Cardiac fibroblast (primary cell): ENCODE measurements at regions not wholly inside any gene's neighbourhood (a gene's known extent, or its start where the extent isn't known, plus 50 kb on each side); places are given as distances from the start of the nearest gene placed in this dataset.

Experiments
- DNase-seq, 2 donors: peaks; one replicate each; pipeline versions ENCODE4 v3.0.0 to v3.0.0-alpha.2; 2010; ENCODE audit warnings: low read depth in 2 of 2
- H3K4me3 ChIP-seq, 2 donors: replicated peaks in 1 of 2; 1 replicate in 1 of 2; 2 replicates in 1 of 2; pipeline ENCODE4 v1.5.1; 2011; ENCODE audit warnings: low read depth in 2 of 2, low read length in 2 of 2, mild to moderate bottlenecking in 2 of 2, moderate library complexity in 1 of 2
- TF ChIP-seq, protein P1 (sequence below): IDR thresholded peaks from one replicate; pipeline ENCODE4 v1.5.1; 2011; ENCODE audit warnings: low read depth, mild to moderate bottlenecking, low read length, inconsistent platforms

DNA sequence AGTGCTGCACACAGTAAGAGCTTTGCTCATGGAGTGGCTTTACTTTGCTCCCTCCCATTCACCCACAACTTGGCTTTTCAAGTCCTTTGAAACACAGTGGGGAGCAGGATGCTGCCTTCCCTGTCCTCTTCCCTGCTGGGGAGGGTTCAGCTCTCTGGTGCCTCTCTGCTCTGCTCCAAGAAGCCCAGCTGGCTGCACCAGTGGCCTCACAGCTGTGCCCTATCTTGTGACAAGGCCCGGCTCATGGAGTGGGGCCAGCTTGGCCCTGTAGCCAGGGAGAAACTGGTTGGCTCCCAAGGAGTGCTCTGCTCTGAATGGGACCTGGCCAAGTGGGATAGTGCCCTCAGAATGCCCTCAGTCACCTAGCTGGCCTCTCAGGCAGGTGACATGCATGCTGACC, 212.3 kb upstream of the ZMIZ1 start:
- TF ChIP-seq, protein P1, sequence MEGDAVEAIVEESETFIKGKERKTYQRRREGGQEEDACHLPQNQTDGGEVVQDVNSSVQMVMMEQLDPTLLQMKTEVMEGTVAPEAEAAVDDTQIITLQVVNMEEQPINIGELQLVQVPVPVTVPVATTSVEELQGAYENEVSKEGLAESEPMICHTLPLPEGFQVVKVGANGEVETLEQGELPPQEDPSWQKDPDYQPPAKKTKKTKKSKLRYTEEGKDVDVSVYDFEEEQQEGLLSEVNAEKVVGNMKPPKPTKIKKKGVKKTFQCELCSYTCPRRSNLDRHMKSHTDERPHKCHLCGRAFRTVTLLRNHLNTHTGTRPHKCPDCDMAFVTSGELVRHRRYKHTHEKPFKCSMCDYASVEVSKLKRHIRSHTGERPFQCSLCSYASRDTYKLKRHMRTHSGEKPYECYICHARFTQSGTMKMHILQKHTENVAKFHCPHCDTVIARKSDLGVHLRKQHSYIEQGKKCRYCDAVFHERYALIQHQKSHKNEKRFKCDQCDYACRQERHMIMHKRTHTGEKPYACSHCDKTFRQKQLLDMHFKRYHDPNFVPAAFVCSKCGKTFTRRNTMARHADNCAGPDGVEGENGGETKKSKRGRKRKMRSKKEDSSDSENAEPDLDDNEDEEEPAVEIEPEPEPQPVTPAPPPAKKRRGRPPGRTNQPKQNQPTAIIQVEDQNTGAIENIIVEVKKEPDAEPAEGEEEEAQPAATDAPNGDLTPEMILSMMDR = no peak
- DNase-seq = peak in 1 of 2 donors; percentile 55
- H3K4me3 ChIP-seq = no peak overlapping the region

DNA sequence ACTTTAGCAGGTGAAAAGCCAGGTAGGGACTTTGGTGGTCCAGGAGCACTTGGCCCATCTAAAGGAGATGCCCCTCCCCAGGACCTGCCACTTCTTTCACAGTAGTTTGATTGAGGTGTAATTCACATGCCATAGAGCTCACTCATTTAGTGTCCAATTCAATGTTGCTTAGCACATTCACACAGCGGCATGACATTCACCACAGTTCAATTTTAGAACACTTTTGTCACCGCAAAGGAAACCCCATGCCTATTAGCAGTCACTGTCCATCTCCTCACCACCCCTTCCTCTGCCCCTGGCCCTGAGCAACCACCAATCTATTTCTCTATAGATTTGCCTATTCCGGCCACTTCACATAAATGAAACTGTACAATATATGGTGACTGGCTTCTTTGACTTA, 211.6 kb upstream of the ZMIZ1 start:
- no peak for DNase-seq
- TF ChIP-seq, protein P1 = no peak
- no peak overlapping the region for H3K4me3 ChIP-seq

DNA sequence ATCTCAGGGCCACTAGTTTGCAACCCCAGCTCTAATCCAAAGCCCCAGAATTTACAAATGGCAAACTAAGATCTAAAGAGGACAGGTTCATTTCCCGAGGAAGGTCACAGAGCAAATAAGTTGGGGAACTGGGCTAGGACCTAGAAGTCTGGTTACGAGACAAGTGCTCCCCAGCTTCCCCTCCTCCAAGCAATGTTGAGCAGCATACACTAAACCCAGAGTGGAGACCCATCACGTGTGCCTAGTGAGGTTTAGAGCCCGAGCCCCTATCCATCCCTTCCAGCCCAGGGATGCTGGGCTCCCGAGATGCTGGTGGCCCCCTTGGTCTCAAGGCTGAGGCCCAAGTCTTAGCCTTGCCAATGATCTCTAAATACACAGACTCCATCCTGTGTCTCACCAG, 209.5 kb upstream of the ZMIZ1 start:
- H3K4me3 ChIP-seq = no peak overlapping the region
- no peak for DNase-seq
- TF ChIP-seq, protein P1 = no peak

DNA sequence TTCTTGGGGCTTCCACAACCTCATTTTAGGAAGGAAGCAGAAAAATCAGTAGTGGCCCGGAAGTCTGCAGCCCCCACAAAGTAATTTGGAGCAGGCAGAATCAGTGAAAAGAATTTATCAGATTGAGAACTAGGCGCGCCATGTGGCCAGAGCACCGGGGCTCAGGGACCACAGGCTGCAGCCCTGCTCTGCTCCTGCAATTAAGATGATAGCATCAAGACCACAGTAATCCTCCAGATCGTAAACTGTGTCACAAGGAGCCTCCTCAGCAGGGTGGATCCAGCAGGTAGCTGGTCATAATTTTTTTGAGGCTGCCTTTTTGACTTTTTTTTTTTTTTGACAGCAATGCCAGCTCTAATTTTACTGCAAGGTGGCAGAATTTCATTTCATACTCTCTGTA, 209.0 kb upstream of the ZMIZ1 start:
- DNase-seq = no peak
- H3K4me3 ChIP-seq = no peak overlapping the region
- TF ChIP-seq, protein P1 = no peak

DNA sequence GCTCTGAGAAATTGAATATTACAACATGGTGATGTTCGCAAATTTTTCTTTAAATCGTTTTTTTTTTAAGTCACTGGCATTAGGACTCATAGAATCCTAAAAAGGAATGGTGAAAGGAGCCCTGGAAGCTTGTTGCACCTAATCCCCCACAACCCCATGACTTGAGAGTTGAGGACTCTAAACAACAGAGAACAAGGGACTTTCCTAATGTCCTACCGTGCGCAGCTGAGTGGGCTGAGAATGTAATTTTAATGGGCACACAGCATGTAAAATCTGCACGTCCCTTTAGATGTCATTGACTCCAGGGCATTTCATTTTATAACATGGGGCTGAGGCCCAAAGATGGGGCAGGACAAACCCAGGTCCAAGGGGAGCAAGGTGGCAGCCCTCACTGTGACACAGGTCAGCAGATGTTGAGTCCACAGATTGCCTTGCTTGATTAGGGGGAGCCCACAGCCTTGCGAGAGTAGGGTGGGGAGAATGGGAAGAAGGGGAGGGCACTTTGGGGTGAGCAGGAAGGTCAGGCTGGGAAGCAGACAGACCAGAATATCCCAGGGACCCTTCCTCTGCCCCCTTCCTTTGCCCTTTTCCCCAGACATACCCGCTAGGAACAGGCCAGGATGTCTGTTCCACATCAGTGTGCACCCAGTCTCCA, 208.4 kb upstream of the ZMIZ1 start:
- TF ChIP-seq, protein P1 = no peak
- no peak overlapping the region for H3K4me3 ChIP-seq
- DNase-seq = no peak

DNA sequence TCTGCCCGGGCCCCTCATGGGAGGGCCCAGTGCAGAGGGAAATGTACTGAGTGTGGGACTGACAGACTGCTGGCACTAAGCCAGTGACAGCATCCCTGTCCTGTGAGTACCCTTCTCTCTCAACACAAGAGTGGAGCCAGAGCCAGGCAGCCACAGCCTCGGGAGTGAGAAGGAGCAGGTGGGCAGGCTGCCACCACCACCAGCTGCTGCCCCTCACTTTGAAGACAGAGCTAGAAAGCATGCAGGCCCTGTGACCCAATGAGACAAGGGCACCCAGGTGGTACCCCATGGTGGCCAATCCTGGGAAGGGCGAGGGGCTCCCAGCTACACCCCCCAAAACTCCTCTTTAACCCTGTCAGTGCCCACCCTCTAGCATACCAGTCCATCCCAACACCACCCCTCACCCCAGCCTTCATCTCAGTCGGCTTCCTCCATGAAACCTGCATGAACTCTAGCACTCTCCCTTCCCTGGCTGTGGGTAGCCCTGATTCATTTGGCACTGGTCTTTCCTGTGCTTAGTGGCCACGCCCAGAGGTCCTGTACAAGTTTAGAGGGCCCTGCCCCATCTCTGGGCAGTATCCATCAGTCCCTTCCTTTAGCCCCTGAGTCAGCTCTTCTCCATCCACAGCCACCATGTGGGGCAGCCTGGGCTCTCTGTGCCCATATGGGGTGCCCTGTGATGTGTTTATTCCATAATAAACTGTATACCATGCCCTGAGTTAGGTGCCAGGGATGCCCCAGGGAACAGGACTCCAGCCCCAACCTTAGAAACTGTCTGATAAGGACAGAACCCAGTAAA, 207.0 kb upstream of the ZMIZ1 start:
- DNase-seq = no peak
- TF ChIP-seq, protein P1 = no peak
- no peak overlapping the region for H3K4me3 ChIP-seq
